ENCODE measurements at regions not wholly inside any gene's neighbourhood (a gene's known extent, or its start where the extent isn't known, plus 50 kb on each side); places are given as distances from the start of the nearest gene placed in this dataset.

DNA sequence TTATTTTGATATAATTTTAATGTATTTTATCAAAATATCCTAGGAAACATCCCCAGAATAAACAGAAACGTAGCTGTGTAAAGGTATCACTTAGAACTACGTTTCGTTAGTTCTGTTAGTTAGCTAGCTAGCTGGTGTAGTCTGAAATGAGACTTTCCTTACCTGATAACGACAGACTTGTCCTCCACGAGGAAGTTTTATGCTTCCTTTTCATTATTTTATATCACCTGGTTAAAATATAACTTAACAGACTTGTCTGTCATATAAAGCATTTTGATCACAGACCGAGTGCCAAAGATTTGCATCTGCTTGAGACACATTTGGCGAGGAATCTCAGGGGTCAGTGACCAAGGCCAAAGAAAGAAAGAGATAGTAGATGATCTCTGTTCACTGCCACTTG lies 829.5 kb downstream of the VGLL3 start:
- no peak for TF ChIP-seq CTCF (conservative IDR thresholded peaks at IDR 0.05 in 1 of 2, IDR thresholded peaks at IDR 0.05 in 1 of 2; ENCODE audit: extremely low read depth in 1 of 2, insufficient read depth in 1 of 2, low read depth in 1 of 2, low read length in 2 of 2)
- TF ChIP-seq EZH2 (IDR thresholded peaks at IDR 0.05; ENCODE audit: borderline replicate concordance, low read length): no peak
